ENCODE measurements at regions not wholly inside any gene's neighbourhood (a gene's known extent, or its start where the extent isn't known, plus 50 kb on each side); places are given as distances from the start of the nearest gene placed in this dataset.

DNA sequence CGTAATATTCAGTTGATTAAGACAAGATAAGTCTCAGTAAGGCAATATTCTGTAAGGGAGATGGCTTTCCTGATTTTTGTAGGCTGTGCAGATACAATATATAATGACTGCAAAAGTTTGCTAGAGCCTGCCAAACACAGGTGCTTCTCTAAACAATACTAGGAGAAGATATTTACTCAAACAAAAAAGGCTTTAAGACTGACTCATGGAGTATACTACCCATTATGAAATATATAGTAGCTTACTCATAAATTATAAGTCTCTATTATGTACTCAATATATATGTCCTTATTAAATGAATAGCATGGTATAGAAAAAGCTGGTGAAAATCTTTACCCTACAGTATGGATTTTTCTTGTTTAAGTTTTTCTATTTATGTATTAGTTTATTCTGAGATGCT is 93.2 kb upstream of the IL15 start:
- Histone ChIP-seq H3K4me1 (0 out of 3 replicates have a peak, but pooled peaks cover 3% of the 10 kb centered on the region), H3K4me3 (no peak overlapping the region), H3K9me3 (peaks cover 13% of the 10 kb centered on the region), H3K27ac (no peak overlapping the region), H3K4me2 (no peak overlapping the region)
- ATAC-seq: no peak
- CTCF ChIA-PET: no interaction called here
- 91% methylated on average over 1 of the region's 1 CpG for WGBS (ENCODE audit: missing lambda C conversion rate)
- FAIRE-seq: no peak
- TF ChIP-seq, protein P1, sequence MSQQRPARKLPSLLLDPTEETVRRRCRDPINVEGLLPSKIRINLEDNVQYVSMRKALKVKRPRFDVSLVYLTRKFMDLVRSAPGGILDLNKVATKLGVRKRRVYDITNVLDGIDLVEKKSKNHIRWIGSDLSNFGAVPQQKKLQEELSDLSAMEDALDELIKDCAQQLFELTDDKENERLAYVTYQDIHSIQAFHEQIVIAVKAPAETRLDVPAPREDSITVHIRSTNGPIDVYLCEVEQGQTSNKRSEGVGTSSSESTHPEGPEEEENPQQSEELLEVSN (IDR thresholded peaks at IDR 0.05; ENCODE audit: borderline replicate concordance, low read depth): no peak
- TF ChIP-seq RFX5 (IDR thresholded peaks at IDR 0.05) (no peak), SREBF2 (IDR thresholded peaks at IDR 0.05) (no peak), KDM1A (IDR thresholded peaks at IDR 0.05; ENCODE audit: low read depth) (no peak), JUNB (IDR thresholded peaks at IDR 0.05) (no peak), ZFP36 (IDR thresholded peaks at IDR 0.05; ENCODE audit: borderline replicate concordance, partially characterized antibody) (no peak), NR3C1 (IDR thresholded peaks at IDR 0.05) (no peak), HOXB13 (CRISPR knock-in tag; IDR thresholded peaks at IDR 0.05; ENCODE audit: low read depth) (no peak), CHD2 (IDR thresholded peaks at IDR 0.05; ENCODE audit: low read length, partially characterized antibody) (no peak), POLR2AphosphoS2 (conservative IDR thresholded peaks at IDR 0.05; ENCODE audit: low read length) (no peak), ZSCAN20 (CRISPR knock-in tag; IDR thresholded peaks at IDR 0.05) (no peak), RAD21 (conservative IDR thresholded peaks at IDR 0.05 in 1 of 2, IDR thresholded peaks at IDR 0.05 in 1 of 2) (no peak), CEBPB (IDR thresholded peaks at IDR 0.05) (no peak), FOSL2 (IDR thresholded peaks at IDR 0.05) (no peak), FOSL2 (CRISPR knock-in tag; IDR thresholded peaks at IDR 0.05) (no peak)
- TF ChIP-seq, protein P2, sequence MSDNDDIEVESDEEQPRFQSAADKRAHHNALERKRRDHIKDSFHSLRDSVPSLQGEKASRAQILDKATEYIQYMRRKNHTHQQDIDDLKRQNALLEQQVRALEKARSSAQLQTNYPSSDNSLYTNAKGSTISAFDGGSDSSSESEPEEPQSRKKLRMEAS (IDR thresholded peaks at IDR 0.05): no peak
- TF ChIP-seq, protein P3, sequence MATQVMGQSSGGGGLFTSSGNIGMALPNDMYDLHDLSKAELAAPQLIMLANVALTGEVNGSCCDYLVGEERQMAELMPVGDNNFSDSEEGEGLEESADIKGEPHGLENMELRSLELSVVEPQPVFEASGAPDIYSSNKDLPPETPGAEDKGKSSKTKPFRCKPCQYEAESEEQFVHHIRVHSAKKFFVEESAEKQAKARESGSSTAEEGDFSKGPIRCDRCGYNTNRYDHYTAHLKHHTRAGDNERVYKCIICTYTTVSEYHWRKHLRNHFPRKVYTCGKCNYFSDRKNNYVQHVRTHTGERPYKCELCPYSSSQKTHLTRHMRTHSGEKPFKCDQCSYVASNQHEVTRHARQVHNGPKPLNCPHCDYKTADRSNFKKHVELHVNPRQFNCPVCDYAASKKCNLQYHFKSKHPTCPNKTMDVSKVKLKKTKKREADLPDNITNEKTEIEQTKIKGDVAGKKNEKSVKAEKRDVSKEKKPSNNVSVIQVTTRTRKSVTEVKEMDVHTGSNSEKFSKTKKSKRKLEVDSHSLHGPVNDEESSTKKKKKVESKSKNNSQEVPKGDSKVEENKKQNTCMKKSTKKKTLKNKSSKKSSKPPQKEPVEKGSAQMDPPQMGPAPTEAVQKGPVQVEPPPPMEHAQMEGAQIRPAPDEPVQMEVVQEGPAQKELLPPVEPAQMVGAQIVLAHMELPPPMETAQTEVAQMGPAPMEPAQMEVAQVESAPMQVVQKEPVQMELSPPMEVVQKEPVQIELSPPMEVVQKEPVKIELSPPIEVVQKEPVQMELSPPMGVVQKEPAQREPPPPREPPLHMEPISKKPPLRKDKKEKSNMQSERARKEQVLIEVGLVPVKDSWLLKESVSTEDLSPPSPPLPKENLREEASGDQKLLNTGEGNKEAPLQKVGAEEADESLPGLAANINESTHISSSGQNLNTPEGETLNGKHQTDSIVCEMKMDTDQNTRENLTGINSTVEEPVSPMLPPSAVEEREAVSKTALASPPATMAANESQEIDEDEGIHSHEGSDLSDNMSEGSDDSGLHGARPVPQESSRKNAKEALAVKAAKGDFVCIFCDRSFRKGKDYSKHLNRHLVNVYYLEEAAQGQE (IDR thresholded peaks at IDR 0.05): no peak
- TF ChIP-seq, protein P4, sequence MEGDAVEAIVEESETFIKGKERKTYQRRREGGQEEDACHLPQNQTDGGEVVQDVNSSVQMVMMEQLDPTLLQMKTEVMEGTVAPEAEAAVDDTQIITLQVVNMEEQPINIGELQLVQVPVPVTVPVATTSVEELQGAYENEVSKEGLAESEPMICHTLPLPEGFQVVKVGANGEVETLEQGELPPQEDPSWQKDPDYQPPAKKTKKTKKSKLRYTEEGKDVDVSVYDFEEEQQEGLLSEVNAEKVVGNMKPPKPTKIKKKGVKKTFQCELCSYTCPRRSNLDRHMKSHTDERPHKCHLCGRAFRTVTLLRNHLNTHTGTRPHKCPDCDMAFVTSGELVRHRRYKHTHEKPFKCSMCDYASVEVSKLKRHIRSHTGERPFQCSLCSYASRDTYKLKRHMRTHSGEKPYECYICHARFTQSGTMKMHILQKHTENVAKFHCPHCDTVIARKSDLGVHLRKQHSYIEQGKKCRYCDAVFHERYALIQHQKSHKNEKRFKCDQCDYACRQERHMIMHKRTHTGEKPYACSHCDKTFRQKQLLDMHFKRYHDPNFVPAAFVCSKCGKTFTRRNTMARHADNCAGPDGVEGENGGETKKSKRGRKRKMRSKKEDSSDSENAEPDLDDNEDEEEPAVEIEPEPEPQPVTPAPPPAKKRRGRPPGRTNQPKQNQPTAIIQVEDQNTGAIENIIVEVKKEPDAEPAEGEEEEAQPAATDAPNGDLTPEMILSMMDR (IDR thresholded peaks at IDR 0.05): no peak
- TF ChIP-seq, protein P5, sequence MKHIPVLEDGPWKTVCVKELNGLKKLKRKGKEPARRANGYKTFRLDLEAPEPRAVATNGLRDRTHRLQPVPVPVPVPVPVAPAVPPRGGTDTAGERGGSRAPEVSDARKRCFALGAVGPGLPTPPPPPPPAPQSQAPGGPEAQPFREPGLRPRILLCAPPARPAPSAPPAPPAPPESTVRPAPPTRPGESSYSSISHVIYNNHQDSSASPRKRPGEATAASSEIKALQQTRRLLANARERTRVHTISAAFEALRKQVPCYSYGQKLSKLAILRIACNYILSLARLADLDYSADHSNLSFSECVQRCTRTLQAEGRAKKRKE (CRISPR knock-in tag; IDR thresholded peaks at IDR 0.05; ENCODE audit: low read depth): no peak
- DNase-seq (ENCODE audit: low read depth in 1 of 2, low spot score in 1 of 2): no peak
- POLR2A ChIA-PET: no interaction called here

DNA sequence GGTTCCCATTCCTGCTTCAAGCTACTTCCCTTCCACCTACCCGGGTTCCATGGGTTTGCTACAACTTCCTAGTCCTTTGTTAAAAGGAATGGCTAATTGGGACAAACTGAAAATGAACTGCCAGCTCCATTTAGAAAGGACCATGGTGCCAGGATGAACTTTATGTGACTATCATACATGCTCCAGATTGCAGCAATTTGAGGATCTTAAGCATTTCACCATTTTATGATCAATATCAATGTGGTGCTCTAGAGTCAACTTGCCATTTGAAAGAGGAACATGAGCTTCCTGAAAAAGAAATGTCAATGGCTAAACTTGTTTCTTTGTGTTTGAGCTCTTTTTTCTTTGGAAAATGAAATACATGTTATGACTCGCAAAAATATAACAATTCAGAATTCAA is 92.7 kb upstream of the IL15 start:
- CTCF ChIA-PET: no interaction called here
- no peak overlapping the region for H3K4me2 ChIP-seq
- H3K4me1 ChIP-seq: 0 out of 3 replicates have a peak, but pooled peaks cover 3% of the 10 kb centered on the region
- 85% methylated on average over 2 of the region's 2 CpGs for WGBS (ENCODE audit: missing lambda C conversion rate)
- ATAC-seq (no peak), DNase-seq (ENCODE audit: low read depth in 1 of 2, low spot score in 1 of 2) (no peak), FAIRE-seq (no peak)
- H3K27ac ChIP-seq: no peak overlapping the region
- no peak overlapping the region for H3K4me3 ChIP-seq
- TF ChIP-seq PHF8 (IDR thresholded peaks at IDR 0.05; ENCODE audit: borderline replicate concordance, low read depth): no peak
- TF ChIP-seq CBX8 (IDR thresholded peaks at IDR 0.05): no peak
- TF ChIP-seq EHMT2 (IDR thresholded peaks at IDR 0.05; ENCODE audit: low read depth): no peak
- no peak for TF ChIP-seq HOXA7 (CRISPR knock-in tag; IDR thresholded peaks at IDR 0.05)
- TF ChIP-seq, protein P2 (IDR thresholded peaks at IDR 0.05): no peak
- TF ChIP-seq, protein P6, sequence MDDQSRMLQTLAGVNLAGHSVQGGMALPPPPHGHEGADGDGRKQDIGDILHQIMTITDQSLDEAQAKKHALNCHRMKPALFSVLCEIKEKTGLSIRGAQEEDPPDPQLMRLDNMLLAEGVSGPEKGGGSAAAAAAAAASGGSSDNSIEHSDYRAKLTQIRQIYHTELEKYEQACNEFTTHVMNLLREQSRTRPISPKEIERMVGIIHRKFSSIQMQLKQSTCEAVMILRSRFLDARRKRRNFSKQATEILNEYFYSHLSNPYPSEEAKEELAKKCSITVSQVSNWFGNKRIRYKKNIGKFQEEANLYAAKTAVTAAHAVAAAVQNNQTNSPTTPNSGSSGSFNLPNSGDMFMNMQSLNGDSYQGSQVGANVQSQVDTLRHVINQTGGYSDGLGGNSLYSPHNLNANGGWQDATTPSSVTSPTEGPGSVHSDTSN (IDR thresholded peaks at IDR 0.05): no peak
- no peak for TF ChIP-seq NR3C1 (IDR thresholded peaks at IDR 0.05)
- peaks cover 8% of the 10 kb centered on the region; the same call in 2 of the 3 replicates for H3K9me3 ChIP-seq
- POLR2A ChIA-PET: no interaction called here
